ENCODE measurements at regions not wholly inside any gene's neighbourhood (a gene's known extent, or its start where the extent isn't known, plus 50 kb on each side); places are given as distances from the start of the nearest gene placed in this dataset.

GRCh38 chr12:58491306-58491705, 429.0 kb downstream of the LRIG3 start:
- no peak for TF ChIP-seq CTCF (IDR thresholded peaks at IDR 0.05)
- intact Hi-C loops (cut with DNase I), result no loop called here
- ATAC-seq, result no peak
- Histone ChIP-seq H3K4me3 (no peak overlapping the region), H3K27me3 (no peaks in the 10 kb centered on the region), H3K36me3 (no peaks in the 10 kb centered on the region), H3K4me1 (no peaks in the 10 kb centered on the region), H3K27ac (no peak overlapping the region), H3K9me3 (no peaks in the 10 kb centered on the region)
- 77 to 87% methylated on average over 3 of the region's 3 CpGs for WGBS, 2 donors
- no peak for DNase-seq
- FAIRE-seq, result no peak

GRCh38 chr12:58496411-58497190, 423.7 kb downstream of the LRIG3 start:
- no peak for DNase-seq
- H3K4me3 ChIP-seq, result no peak overlapping the region
- 45 to 50% methylated on average over 4 of the region's 4 CpGs for WGBS, 2 donors
- FAIRE-seq, result no peak
- TF ChIP-seq CTCF (IDR thresholded peaks at IDR 0.05), result no peak
- ATAC-seq, result no peak
- H3K9me3 ChIP-seq, result no peaks in the 10 kb centered on the region
- no peaks in the 10 kb centered on the region for H3K27me3 ChIP-seq
- H3K36me3 ChIP-seq, result no peaks in the 10 kb centered on the region
- H3K27ac ChIP-seq, result no peak overlapping the region
- intact Hi-C loops (cut with DNase I), result no loop called here
- no peaks in the 10 kb centered on the region for H3K4me1 ChIP-seq

DNA sequence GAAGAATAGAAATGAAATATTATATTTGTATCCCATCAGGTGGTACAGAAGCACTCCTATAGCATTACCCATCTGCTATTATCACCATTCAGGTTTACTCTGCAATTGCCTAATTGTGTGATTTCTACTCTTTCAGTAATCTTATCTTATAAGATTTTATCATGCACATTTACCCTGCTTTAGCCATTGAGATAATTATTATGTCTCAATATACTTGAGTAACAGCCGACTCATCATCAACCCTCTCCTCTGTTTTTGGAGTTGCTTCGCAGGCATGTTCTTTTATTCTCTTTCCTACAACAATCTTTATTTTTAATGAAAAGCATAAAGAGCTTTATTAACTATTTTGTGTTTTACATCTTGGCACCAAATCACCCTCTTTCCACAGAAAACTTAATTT, 419.9 kb downstream of the LRIG3 start:
- WGBS, 2 donors, result 65 to 98% methylated on average over 2 of the region's 2 CpGs
- FAIRE-seq, result no peak

DNA sequence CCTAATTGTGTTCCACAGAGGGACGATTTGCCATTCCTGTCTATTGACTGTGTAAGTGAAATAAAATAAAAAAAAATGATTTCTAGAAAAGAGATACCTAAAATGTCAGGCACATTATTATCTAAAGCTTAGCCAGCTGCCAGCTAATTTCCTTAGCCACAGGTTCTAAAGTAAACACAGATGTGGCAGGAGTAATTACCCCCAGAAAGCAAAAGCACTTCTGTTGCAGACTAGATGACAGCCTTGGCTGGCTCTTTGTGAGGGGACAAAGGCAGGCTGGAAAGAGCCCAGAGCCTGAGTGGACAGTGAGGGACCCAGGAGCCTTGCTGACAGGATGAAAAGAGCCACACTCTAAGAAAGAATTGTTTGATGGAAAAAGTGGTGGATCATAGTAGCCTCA, 418.1 kb downstream of the LRIG3 start:
- ATAC-seq, result peak in 3 of 4 donors; percentile 75 to 79 (median 76)
- TF ChIP-seq CTCF (IDR thresholded peaks at IDR 0.05), result no peak
- H3K27ac ChIP-seq, result no peak overlapping the region
- H3K4me3 ChIP-seq, result no peak overlapping the region
- intact Hi-C loops (cut with DNase I), result no loop called here
- 0 to 2% methylated on average over 1 of the region's 1 CpG for WGBS, 2 donors
- H3K27me3 ChIP-seq, result no peaks in the 10 kb centered on the region
- no peaks in the 10 kb centered on the region for H3K4me1 ChIP-seq
- FAIRE-seq, result no peak
- DNase-seq, result peak in 1 of 6 donors; percentile 6
- no peaks in the 10 kb centered on the region for H3K36me3 ChIP-seq
- no peaks in the 10 kb centered on the region for H3K9me3 ChIP-seq

More for the DNA sequence above, 419.9 kb downstream of the LRIG3 start:
- no peak overlapping the region for H3K4me3 ChIP-seq
- no peaks in the 10 kb centered on the region for H3K9me3 ChIP-seq
- DNase-seq (no peak), ATAC-seq (no peak)
- no peaks in the 10 kb centered on the region for H3K27me3 ChIP-seq
- intact Hi-C loops (cut with DNase I), result no loop called here
- H3K4me1 ChIP-seq, result no peaks in the 10 kb centered on the region
- no peak overlapping the region for H3K27ac ChIP-seq
- H3K36me3 ChIP-seq, result no peaks in the 10 kb centered on the region
- TF ChIP-seq CTCF (IDR thresholded peaks at IDR 0.05), result no peak

DNA sequence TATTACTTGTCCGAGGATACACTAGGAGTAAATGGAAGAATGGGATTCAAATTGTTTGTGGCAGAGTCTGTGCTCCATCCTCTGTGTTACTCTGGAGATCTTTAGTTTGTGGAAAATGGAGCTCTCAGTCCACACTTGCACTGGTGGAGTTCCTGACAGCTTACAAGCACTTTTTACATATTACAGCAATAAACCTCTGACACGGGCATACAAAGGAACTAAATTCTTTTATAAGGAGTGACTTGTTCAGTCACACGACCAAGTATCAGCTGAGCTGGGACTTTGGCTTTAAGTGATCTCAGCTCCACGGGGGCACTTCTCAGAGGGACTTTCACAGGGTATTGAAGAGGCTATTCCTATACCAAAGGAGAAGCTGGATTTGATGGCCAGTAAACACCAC, 417.5 kb downstream of the LRIG3 start:
- peak in 3 of 4 donors; percentile 18 to 43 (median 20) for ATAC-seq
- H3K4me1 ChIP-seq, result no peaks in the 10 kb centered on the region
- H3K27me3 ChIP-seq, result no peaks in the 10 kb centered on the region
- intact Hi-C loops (cut with DNase I), result no loop called here
- H3K4me3 ChIP-seq, result no peak overlapping the region
- 43 to 44% methylated on average over 4 of the region's 4 CpGs for WGBS, 2 donors
- H3K9me3 ChIP-seq, result no peaks in the 10 kb centered on the region
- no peak for DNase-seq
- no peak for FAIRE-seq
- no peaks in the 10 kb centered on the region for H3K36me3 ChIP-seq
- no peak overlapping the region for H3K27ac ChIP-seq
- no peak for TF ChIP-seq CTCF (IDR thresholded peaks at IDR 0.05)
